SK-N-SH treated with all-trans-retinoic acid at 6 μM for 48 hours (cell line): ENCODE measurements at regions not wholly inside any gene's neighbourhood (a gene's known extent, or its start where the extent isn't known, plus 50 kb on each side); places are given as distances from the start of the nearest gene placed in this dataset.

Source experiments
- ATAC-seq: fragments of 200-7000 bp; cut with Tn5 transposase; 3 replicates; pipeline ENCODE4 v1.9.1; 2020; ENCODE audit warnings: mild to moderate bottlenecking, moderate library complexity
- ARNTL ChIP-seq: fragments of 450-650 bp; formaldehyde crosslinking; IDR thresholded peaks from 2 replicates; pipeline ENCODE4 v1.5.0; 2020; ENCODE audit warnings: low read depth, mild to moderate bottlenecking, moderate library complexity, borderline replicate concordance
- BACH2 ChIP-seq: fragments of 250-450 bp; sonication (Bioruptor Pico); IDR thresholded peaks from 2 replicates; pipeline ENCODE4 v1.9.0; 2021; ENCODE audit warnings: mild to moderate bottlenecking, borderline replicate concordance
- CSDC2 ChIP-seq: fragments of 250-450 bp; sonication (Bioruptor Pico); IDR thresholded peaks from 2 replicates; pipeline ENCODE4 v1.5.0; 2020; ENCODE audit warnings: mild to moderate bottlenecking, moderate library complexity
- CSRNP3 ChIP-seq: fragments of 250-450 bp; sonication (Bioruptor Pico); IDR thresholded peaks from 2 replicates; pipeline ENCODE4 v1.5.1; 2021; ENCODE audit warnings: mild to moderate bottlenecking, moderate library complexity
- ESRRG ChIP-seq: fragments of 250-450 bp; sonication (Bioruptor Pico); IDR thresholded peaks from 2 replicates; pipeline ENCODE4 v1.6.1; 2021; ENCODE audit warnings: mild to moderate bottlenecking
- OSR1 ChIP-seq: fragments of 250-450 bp; sonication (Bioruptor Pico); IDR thresholded peaks from 2 replicates; pipeline ENCODE4 v1.8.0; 2022; ENCODE audit warnings: moderate library complexity, mild to moderate bottlenecking, inconsistent platforms
- PATZ1 ChIP-seq: fragments of 250-450 bp; sonication (Bioruptor Pico); IDR thresholded peaks from 2 replicates; pipeline ENCODE4 v1.8.0; 2020; ENCODE audit warnings: mild to moderate bottlenecking, moderate library complexity, borderline replicate concordance
- POU6F1 ChIP-seq: fragments of 250-450 bp; sonication (Bioruptor Pico); IDR thresholded peaks from 2 replicates; pipeline ENCODE4 v1.8.0; 2021; ENCODE audit warnings: low read depth, mild to moderate bottlenecking, moderate library complexity, borderline replicate concordance
- PPARA ChIP-seq: fragments of 250-450 bp; sonication (Bioruptor Pico); IDR thresholded peaks from 2 replicates; pipeline ENCODE4 v1.5.0; 2020; ENCODE audit warnings: mild to moderate bottlenecking, borderline replicate concordance
- RARB ChIP-seq: fragments of 250-450 bp; sonication (Bioruptor Pico); IDR thresholded peaks from 2 replicates; pipeline ENCODE4 v1.8.0; 2021; ENCODE audit warnings: mild to moderate bottlenecking, moderate library complexity
- SNAI2 ChIP-seq: fragments of 250-450 bp; sonication (Bioruptor Pico); IDR thresholded peaks from 2 replicates; pipeline ENCODE4 v1.5.0; 2020; ENCODE audit warnings: mild to moderate bottlenecking, moderate library complexity
- TCF4 ChIP-seq: fragments of 250-450 bp; sonication (Bioruptor Pico); IDR thresholded peaks from 2 replicates; pipeline ENCODE4 v1.8.0; 2021; ENCODE audit warnings: mild to moderate bottlenecking, moderate library complexity, borderline replicate concordance
- TSHZ2 ChIP-seq: fragments of 250-450 bp; sonication (Bioruptor Pico); IDR thresholded peaks from 2 replicates; pipeline ENCODE4 v1.5.0; 2020; ENCODE audit warnings: mild to moderate bottlenecking, moderate library complexity
- ZC3H10 ChIP-seq: fragments of 250-450 bp; sonication (Bioruptor Pico); IDR thresholded peaks from 2 replicates; pipeline ENCODE4 v1.5.1; 2021; ENCODE audit warnings: mild to moderate bottlenecking, moderate library complexity
- ZFP3 ChIP-seq: fragments of 250-450 bp; sonication (Bioruptor Pico); IDR thresholded peaks from 2 replicates; pipeline ENCODE4 v1.5.0; 2020; ENCODE audit warnings: mild to moderate bottlenecking, moderate library complexity
- ZFP30 ChIP-seq: fragments of 450-650 bp; formaldehyde crosslinking; IDR thresholded peaks from 2 replicates; pipeline ENCODE4 v1.5.0; 2022; ENCODE audit warnings: mild to moderate bottlenecking, moderate library complexity
- ZNF70 ChIP-seq: fragments of 450-650 bp; formaldehyde crosslinking; IDR thresholded peaks from 2 replicates; pipeline ENCODE4 v1.5.0; 2020; ENCODE audit warnings: mild to moderate bottlenecking, moderate library complexity
- ZNF8 ChIP-seq: fragments of 450-650 bp; formaldehyde crosslinking; IDR thresholded peaks from 2 replicates; pipeline ENCODE4 v1.5.0; 2020; ENCODE audit warnings: mild to moderate bottlenecking, moderate library complexity

GRCh38 chr5:54769072-54769471 is 216.3 kb downstream of the ESM1 start:
- no peak for ATAC-seq
- no peak for TF ChIP-seq ARNTL (CRISPR knock-in tag)
- TF ChIP-seq OSR1 (CRISPR knock-in tag), result no peak
- no peak for TF ChIP-seq CSRNP3 (CRISPR knock-in tag)
- TF ChIP-seq RARB (CRISPR knock-in tag), result no peak
- no peak for TF ChIP-seq BACH2 (CRISPR knock-in tag)
- TF ChIP-seq PPARA (CRISPR knock-in tag), result no peak
- TF ChIP-seq POU6F1 (CRISPR knock-in tag), result no peak
- TF ChIP-seq ZC3H10 (CRISPR knock-in tag), result no peak
- TF ChIP-seq TSHZ2 (CRISPR knock-in tag), result no peak
- no peak for TF ChIP-seq ZNF8 (CRISPR knock-in tag)
- no peak for TF ChIP-seq SNAI2 (CRISPR knock-in tag)

- no peak for ATAC-seq
- TF ChIP-seq ZC3H10 (CRISPR knock-in tag) (no peak), ZFP30 (CRISPR knock-in tag) (no peak), TCF4 (CRISPR knock-in tag) (no peak), ARNTL (CRISPR knock-in tag) (no peak), PPARA (CRISPR knock-in tag) (no peak), ZNF70 (CRISPR knock-in tag) (no peak), POU6F1 (CRISPR knock-in tag) (no peak), ESRRG (no peak), CSDC2 (CRISPR knock-in tag) (no peak), PATZ1 (CRISPR knock-in tag) (no peak), ZFP3 (CRISPR knock-in tag) (no peak), CSRNP3 (CRISPR knock-in tag) (no peak)
Observed at GRCh38 chr5:54766748-54767147, 218.6 kb downstream of the ESM1 start.
